IPS-18a (cell line): ENCODE measurements at regions not wholly inside any gene's neighbourhood (a gene's known extent, or its start where the extent isn't known, plus 50 kb on each side); places are given as distances from the start of the nearest gene placed in this dataset.
"Not testable (repeated sequence)": the region's sequence is repeated elsewhere in the genome, so short reads cannot be mapped to it uniquely, and the experiment has no call there.

Experiments
- H3K27ac ChIP-seq: one replicate; pipeline ENCODE4 v1.5.1; 2013; ENCODE audit warnings: low read length
- H3K27me3 ChIP-seq: one replicate; pipeline ENCODE4 v1.6.1; 2013; ENCODE audit warnings: mild to moderate bottlenecking, low read length; ENCODE audit not compliant: control insufficient read depth, insufficient read depth
- H3K36me3 ChIP-seq: one replicate; pipeline ENCODE4 v1.6.1; 2013; ENCODE audit warnings: low read depth, low read length; ENCODE audit not compliant: control insufficient read depth
- H3K4me1 ChIP-seq: one replicate; pipeline ENCODE4 v1.6.1; 2013; ENCODE audit warnings: low read depth, low read length; ENCODE audit not compliant: control insufficient read depth
- H3K4me3 ChIP-seq: one replicate; pipeline ENCODE4 v1.5.1; 2013; ENCODE audit warnings: low read length
- H3K9ac ChIP-seq: one replicate; pipeline ENCODE4 v1.6.1; 2013; ENCODE audit warnings: mild to moderate bottlenecking, low read length, moderate library complexity
- H3K9me3 ChIP-seq: one replicate; pipeline ENCODE4 v1.6.1; 2013; ENCODE audit warnings: low read depth, low read length; ENCODE audit not compliant: control insufficient read depth

DNA sequence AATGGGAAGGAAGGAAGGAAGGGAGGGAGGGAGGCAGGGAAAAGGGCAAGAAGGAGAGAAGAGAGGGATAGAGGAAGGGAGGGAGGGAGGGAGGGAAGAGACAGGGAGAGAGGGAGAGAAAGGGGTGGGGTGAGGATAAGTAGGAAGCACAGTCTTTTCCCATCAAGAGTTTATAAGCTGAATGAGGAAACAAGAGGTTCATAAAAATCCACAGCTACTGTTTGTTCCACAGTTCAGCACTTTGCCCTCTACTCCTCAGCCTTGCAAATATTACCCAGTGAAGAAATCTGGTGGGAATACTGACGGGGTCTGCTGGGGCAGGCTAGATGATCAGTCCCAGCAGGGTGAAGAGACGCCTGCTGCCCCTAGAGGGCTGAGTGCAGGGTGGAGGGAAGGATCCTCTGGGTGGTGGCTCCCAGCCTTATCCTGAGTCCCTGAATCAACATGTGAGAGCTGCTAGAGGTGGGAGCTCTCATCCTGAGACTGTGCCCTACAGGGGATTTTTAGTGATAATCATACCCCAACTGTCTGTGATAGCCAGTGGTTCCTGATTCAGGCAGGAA lies 233.9 kb upstream of the NBPF12 start:
- H3K36me3 ChIP-seq, H3K4me3 ChIP-seq, H3K27me3 ChIP-seq, H3K4me1 ChIP-seq, H3K9ac ChIP-seq, H3K9me3 ChIP-seq, H3K27ac ChIP-seq: not testable (repeated sequence)

GRCh38 chr1:146701320-146701719 lies 236.8 kb upstream of the NBPF12 start:
- H3K27ac ChIP-seq: not testable (repeated sequence)

GRCh38 chr1:146695388-146695787 lies 242.7 kb upstream of the NBPF12 start:
- H3K9ac ChIP-seq, H3K9me3 ChIP-seq, H3K27ac ChIP-seq, H3K4me3 ChIP-seq, H3K36me3 ChIP-seq, H3K27me3 ChIP-seq, H3K4me1 ChIP-seq: not testable (repeated sequence)

More at GRCh38 chr1:146701320-146701719, 236.8 kb upstream of the NBPF12 start:
- H3K4me1 ChIP-seq, H3K4me3 ChIP-seq, H3K9me3 ChIP-seq, H3K27me3 ChIP-seq, H3K36me3 ChIP-seq, H3K9ac ChIP-seq: not testable (repeated sequence)

DNA sequence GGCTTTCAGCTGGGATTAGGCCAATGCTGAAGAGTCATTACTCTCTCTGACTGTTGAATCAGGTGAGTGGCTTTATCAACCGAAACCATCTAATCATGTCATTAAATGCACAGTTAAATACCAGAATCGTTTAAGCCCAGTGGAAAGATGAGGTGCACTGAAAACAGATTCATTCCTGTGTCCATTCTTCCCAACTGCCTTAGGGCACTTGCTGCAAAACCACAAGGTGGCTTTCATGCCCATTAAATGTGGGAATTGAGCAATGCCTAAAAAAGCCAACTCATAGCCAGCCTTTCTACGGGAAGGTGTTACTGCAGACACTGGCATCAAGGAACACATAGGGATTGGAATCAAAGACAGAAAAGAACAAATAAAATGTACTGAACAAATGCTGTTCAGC lies 246.3 kb upstream of the NBPF12 start:
- not testable (repeated sequence) for H3K36me3 ChIP-seq, H3K9ac ChIP-seq, H3K4me1 ChIP-seq, H3K9me3 ChIP-seq, H3K4me3 ChIP-seq, H3K27ac ChIP-seq, H3K27me3 ChIP-seq

GRCh38 chr1:146688893-146689292 lies 249.2 kb upstream of the NBPF12 start:
- H3K4me3 ChIP-seq, H3K27ac ChIP-seq: not testable (repeated sequence)

DNA sequence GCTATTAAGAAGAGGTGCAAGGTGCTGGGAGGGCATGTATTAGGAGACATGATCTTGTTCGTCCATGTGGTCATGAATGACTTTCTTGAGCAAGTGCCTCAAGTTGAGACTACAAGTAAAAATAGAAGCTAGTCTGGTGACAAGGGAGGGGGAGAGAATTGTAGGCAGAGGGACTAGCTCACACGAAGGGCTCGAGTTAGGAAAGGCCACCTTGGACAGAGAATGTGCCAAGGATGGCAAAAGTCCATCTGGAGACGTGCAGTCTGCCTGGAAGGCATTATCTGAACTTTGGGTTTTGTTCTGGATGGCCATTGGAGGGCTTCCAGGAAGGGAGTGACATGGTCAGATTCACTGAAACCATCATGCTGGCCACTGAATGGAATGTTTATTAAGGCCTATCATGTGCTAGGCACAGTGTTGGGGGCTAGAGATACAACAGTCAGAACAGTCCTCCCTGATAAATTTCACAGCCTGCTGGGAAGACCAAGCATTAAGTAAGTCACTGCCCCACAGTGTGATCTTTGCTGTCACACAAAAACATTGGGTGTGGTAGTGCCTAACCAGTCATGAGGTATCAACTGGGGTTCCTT lies 251.3 kb upstream of the NBPF12 start:
- not testable (repeated sequence) for H3K4me3 ChIP-seq, H3K4me1 ChIP-seq, H3K9me3 ChIP-seq, H3K27ac ChIP-seq, H3K27me3 ChIP-seq, H3K36me3 ChIP-seq, H3K9ac ChIP-seq

More at GRCh38 chr1:146688893-146689292, 249.2 kb upstream of the NBPF12 start:
- H3K9me3 ChIP-seq, H3K4me1 ChIP-seq, H3K27me3 ChIP-seq, H3K9ac ChIP-seq, H3K36me3 ChIP-seq: not testable (repeated sequence)

GRCh38 chr1:146683126-146683429 lies 255.0 kb upstream of the NBPF12 start:
- not testable (repeated sequence) for H3K9ac ChIP-seq, H3K27ac ChIP-seq, H3K9me3 ChIP-seq, H3K4me1 ChIP-seq, H3K27me3 ChIP-seq, H3K36me3 ChIP-seq, H3K4me3 ChIP-seq

DNA sequence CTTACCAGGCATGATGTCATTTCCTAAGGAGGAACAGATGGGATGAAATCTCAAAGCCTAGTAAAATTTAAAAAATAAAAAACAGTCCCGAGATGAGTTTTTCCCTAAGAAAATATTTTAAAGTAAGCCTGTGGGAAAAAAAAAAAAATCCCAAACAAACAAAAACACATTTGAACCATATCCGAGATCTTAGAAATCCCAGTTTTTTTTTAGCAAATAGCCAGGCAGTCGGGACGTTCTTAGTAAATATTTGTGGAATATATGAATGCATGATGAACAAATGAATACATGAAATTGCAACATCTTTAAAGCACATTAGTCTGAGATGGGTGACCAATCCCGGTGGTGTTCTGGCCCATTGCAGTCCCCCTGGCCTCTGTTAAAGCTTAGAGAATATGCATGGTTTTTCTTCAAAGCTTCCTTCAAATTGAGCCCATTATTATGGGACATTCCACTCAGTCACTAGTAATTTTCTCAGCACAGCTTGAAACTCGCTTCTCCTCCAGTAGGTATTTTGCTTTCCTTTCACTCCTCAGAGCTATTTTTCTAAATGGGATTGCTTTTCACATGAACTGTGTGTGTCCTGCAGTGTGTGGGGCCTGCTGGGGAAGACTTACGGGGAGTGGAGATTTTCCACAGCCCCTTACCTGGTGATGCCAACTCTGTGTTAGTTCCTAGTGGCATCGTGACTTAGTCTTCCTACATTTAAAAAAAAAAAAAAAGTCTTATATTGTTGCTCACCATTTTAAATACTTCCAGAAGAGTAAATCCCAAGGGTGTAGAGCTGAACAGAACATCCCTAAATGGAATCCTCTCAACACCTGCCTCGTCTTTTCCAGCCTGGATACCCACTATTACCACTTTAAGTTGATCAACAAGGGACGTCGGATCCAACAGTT lies 255.6 kb upstream of the NBPF12 start:
- not testable (repeated sequence) for H3K36me3 ChIP-seq, H3K9ac ChIP-seq, H3K27me3 ChIP-seq, H3K4me1 ChIP-seq, H3K27ac ChIP-seq, H3K9me3 ChIP-seq, H3K4me3 ChIP-seq

DNA sequence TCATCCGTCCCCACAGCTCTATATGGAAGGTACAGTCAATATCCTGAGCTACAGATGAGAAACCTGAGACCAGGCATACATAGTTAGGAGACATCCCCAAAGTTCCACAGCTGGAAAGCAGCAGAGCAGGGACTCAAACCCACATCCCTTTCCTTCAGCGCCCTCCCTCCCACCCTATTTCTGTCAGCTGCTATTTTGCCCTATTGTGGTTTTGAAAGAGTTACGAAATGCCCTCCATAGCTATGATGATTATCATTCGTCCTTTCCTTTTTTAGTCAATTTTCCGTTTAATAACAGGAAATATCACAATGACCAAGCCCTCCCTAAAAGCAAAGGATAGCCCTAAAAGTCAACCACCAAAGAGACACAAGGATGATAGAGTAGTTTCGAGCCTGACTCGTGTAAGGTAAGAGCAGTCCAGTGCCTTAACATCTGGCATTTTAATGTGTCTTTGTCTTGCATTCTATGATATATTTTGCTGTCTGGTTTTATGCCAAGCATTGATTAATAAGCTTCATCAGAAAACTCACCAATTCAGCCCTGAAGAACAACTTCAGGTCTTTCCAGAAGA lies 264.3 kb upstream of the NBPF12 start:
- H3K9ac ChIP-seq, H3K27me3 ChIP-seq, H3K4me3 ChIP-seq, H3K36me3 ChIP-seq, H3K4me1 ChIP-seq, H3K9me3 ChIP-seq, H3K27ac ChIP-seq: not testable (repeated sequence)

- not testable (repeated sequence) for H3K9ac ChIP-seq, H3K27ac ChIP-seq, H3K4me1 ChIP-seq, H3K9me3 ChIP-seq, H3K4me3 ChIP-seq, H3K27me3 ChIP-seq, H3K36me3 ChIP-seq
These were observed 265.5 kb upstream of the NBPF12 start for GRCh38 chr1:146672608-146673007.

DNA sequence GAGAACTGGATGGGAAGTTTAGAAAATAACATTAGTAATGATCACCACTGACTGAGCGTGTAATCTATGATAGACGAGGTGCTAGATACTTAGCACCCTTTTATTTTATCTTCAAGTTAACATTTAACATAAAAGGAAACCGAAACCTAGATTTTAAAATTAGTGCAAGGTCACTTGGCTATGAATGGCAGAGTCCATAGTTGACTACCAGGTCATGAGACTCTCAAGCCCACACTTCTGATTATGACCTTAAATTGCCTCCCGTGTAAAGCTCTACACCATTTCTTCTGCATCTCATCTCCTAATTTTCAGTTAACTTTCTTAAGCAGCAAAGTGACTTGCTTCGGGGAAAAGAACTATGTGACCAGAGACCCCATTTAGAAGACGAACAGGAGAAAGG lies 266.5 kb upstream of the NBPF12 start:
- H3K9me3 ChIP-seq, H3K9ac ChIP-seq, H3K27ac ChIP-seq, H3K4me1 ChIP-seq, H3K4me3 ChIP-seq, H3K36me3 ChIP-seq, H3K27me3 ChIP-seq: not testable (repeated sequence)
